Osteocyte (in vitro differentiated cells): ENCODE measurements at regions not wholly inside any gene's neighbourhood (a gene's known extent, or its start where the extent isn't known, plus 50 kb on each side); places are given as distances from the start of the nearest gene placed in this dataset.

Source experiments
- DNase-seq: peaks from one replicate; pipeline ENCODE4 v3.0.0; 2021; ENCODE audit warnings: mixed read lengths; ENCODE audit not compliant: unreplicated experiment; ENCODE audit errors: extremely low spot score
- H3K27ac Mint-ChIP-seq: one replicate; pipeline ENCODE4 v1.8.0; 2021; ENCODE audit warnings: mild to moderate bottlenecking, mixed read lengths; ENCODE audit not compliant: unreplicated experiment
- H3K27me3 Mint-ChIP-seq: one replicate; pipeline ENCODE4 v1.8.0; 2021; ENCODE audit warnings: mixed read lengths; ENCODE audit not compliant: unreplicated experiment
- H3K36me3 Mint-ChIP-seq: one replicate; pipeline ENCODE4 v1.8.0; 2021; ENCODE audit warnings: mixed read lengths; ENCODE audit not compliant: unreplicated experiment
- H3K4me1 Mint-ChIP-seq: one replicate; pipeline ENCODE4 v1.8.0; 2021; ENCODE audit warnings: mixed read lengths; ENCODE audit not compliant: unreplicated experiment
- H3K4me3 Mint-ChIP-seq: one replicate; pipeline ENCODE4 v1.8.0; 2021; ENCODE audit warnings: mild to moderate bottlenecking, moderate library complexity, mixed read lengths; ENCODE audit not compliant: unreplicated experiment
- H3K9me3 Mint-ChIP-seq: one replicate; pipeline ENCODE4 v1.8.0; 2021; ENCODE audit warnings: mixed read lengths; ENCODE audit not compliant: unreplicated experiment
- CTCF ChIP-seq: fragments of 200-600 bp; sonication (generic); IDR thresholded peaks from 2 replicates; pipeline ENCODE4 v1.5.0; 2021; ENCODE audit warnings: antibody characterized with exemption, mild to moderate bottlenecking, moderate library complexity

GRCh38 chr5:84568171-84568570 lies 183.5 kb upstream of the EDIL3 start:
- no peak overlapping the region for H3K27ac Mint-ChIP-seq
- no peak for TF ChIP-seq CTCF
- no peaks in the 10 kb centered on the region for H3K27me3 Mint-ChIP-seq
- H3K36me3 Mint-ChIP-seq = no peaks in the 10 kb centered on the region
- no peaks in the 10 kb centered on the region for H3K9me3 Mint-ChIP-seq
- no peak for DNase-seq
- no peak overlapping the region for H3K4me3 Mint-ChIP-seq
- H3K4me1 Mint-ChIP-seq = peaks cover 7% of the 10 kb centered on the region

- Mint-ChIP-seq H3K4me3 (no peak overlapping the region), H3K4me1 (peaks cover 7% of the 10 kb centered on the region), H3K27ac (no peak overlapping the region), H3K27me3 (no peaks in the 10 kb centered on the region), H3K36me3 (no peaks in the 10 kb centered on the region), H3K9me3 (no peaks in the 10 kb centered on the region)
- TF ChIP-seq CTCF = no peak
- no peak for DNase-seq
Measured at GRCh38 chr5:84565866-84566265, 181.2 kb upstream of the EDIL3 start.

GRCh38 chr5:84564321-84565075 lies 179.8 kb upstream of the EDIL3 start:
- Mint-ChIP-seq H3K9me3 (no peaks in the 10 kb centered on the region), H3K27me3 (no peaks in the 10 kb centered on the region), H3K36me3 (no peaks in the 10 kb centered on the region), H3K27ac (peak overlapping the region; percentile 68), H3K4me1 (peaks cover 7% of the 10 kb centered on the region), H3K4me3 (no peak overlapping the region)
- no peak for TF ChIP-seq CTCF
- DNase-seq = no peak

GRCh38 chr5:84550222-84550621 lies 165.5 kb upstream of the EDIL3 start:
- DNase-seq = no peak
- TF ChIP-seq CTCF = no peak
- Mint-ChIP-seq H3K9me3 (peaks cover 13% of the 10 kb centered on the region), H3K36me3 (peaks cover 6% of the 10 kb centered on the region), H3K27me3 (no peaks in the 10 kb centered on the region), H3K27ac (no peak overlapping the region), H3K4me1 (no peaks in the 10 kb centered on the region), H3K4me3 (no peak overlapping the region)

- Mint-ChIP-seq H3K4me1 (no peaks in the 10 kb centered on the region), H3K27me3 (no peaks in the 10 kb centered on the region), H3K27ac (no peak overlapping the region), H3K36me3 (peaks cover 3% of the 10 kb centered on the region), H3K9me3 (peaks cover 7% of the 10 kb centered on the region), H3K4me3 (no peak overlapping the region)
- no peak for DNase-seq
- TF ChIP-seq CTCF = no peak
Measured at GRCh38 chr5:84549054-84549453, 164.4 kb upstream of the EDIL3 start.
